ENCODE measurements at regions not wholly inside any gene's neighbourhood (a gene's known extent, or its start where the extent isn't known, plus 50 kb on each side); places are given as distances from the start of the nearest gene placed in this dataset.

DNA sequence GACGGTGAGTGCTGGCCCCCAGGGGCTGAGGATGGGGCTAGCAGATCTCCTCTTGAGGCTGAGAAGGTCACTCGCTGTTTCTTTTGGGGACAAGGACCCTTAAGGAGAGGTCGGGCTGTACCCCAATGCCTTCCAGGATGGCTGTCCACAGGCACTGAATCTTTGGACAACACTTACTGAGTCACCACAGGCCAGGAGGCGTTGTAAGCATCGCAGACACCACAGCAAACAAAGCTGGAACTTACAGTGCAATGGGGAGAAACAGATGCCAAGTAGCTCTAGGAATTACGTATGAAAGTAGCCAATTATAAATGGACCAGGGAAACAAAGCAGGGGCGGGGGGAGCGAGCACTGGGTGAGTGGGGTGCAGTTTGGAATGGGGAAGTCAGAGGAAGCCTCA, 219.8 kb downstream of the GLI2 start:
- TF ChIP-seq ARNT (IDR thresholded peaks at IDR 0.05), result no peak
- TF ChIP-seq SUZ12 (IDR thresholded peaks at IDR 0.05), result no peak
- no peak for TF ChIP-seq FOXK2 (IDR thresholded peaks at IDR 0.05)
- TF ChIP-seq CTBP1 (IDR thresholded peaks at IDR 0.05; ENCODE audit: borderline replicate concordance), result no peak
- TF ChIP-seq SP1 (IDR thresholded peaks at IDR 0.05), result no peak
- TF ChIP-seq ZNF384 (IDR thresholded peaks at IDR 0.05), result no peak
- TF ChIP-seq BHLHE40 (IDR thresholded peaks at IDR 0.05; ENCODE audit: borderline replicate concordance), result no peak
- TF ChIP-seq FOXM1 (IDR thresholded peaks at IDR 0.05; ENCODE audit: borderline replicate concordance), result no peak
